ENCODE measurements at regions not wholly inside any gene's neighbourhood (a gene's known extent, or its start where the extent isn't known, plus 50 kb on each side); places are given as distances from the start of the nearest gene placed in this dataset.

DNA sequence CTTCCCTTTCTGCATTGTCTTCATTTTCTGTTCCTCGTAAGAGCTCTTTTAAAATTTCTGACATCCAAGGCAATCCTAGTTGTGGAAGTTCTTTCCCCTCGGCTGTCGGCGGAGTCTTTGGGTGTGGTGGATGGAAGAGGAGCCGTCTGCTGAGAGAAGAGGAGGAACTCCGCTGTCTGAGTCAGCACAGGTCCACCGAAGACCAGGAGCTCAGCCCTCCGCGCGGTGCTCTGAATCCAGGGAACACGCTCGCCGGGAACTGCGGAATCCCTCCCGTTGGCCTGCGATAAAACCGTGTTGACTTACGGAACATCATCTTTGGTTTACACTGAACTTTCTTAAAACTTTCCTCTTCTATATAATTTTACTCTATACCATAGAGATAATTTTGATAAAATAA is 100.7 kb upstream of the IRX4 start:
- TF ChIP-seq, protein P1, sequence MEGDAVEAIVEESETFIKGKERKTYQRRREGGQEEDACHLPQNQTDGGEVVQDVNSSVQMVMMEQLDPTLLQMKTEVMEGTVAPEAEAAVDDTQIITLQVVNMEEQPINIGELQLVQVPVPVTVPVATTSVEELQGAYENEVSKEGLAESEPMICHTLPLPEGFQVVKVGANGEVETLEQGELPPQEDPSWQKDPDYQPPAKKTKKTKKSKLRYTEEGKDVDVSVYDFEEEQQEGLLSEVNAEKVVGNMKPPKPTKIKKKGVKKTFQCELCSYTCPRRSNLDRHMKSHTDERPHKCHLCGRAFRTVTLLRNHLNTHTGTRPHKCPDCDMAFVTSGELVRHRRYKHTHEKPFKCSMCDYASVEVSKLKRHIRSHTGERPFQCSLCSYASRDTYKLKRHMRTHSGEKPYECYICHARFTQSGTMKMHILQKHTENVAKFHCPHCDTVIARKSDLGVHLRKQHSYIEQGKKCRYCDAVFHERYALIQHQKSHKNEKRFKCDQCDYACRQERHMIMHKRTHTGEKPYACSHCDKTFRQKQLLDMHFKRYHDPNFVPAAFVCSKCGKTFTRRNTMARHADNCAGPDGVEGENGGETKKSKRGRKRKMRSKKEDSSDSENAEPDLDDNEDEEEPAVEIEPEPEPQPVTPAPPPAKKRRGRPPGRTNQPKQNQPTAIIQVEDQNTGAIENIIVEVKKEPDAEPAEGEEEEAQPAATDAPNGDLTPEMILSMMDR (IDR thresholded peaks at IDR 0.05) = no peak
- TF ChIP-seq EP300 (IDR thresholded peaks at IDR 0.05) = no peak
- no peak for TF ChIP-seq POLR2A (IDR thresholded peaks at IDR 0.05)

Data from ovary (tissue), 3 donors.